ENCODE measurements at regions not wholly inside any gene's neighbourhood (a gene's known extent, or its start where the extent isn't known, plus 50 kb on each side); places are given as distances from the start of the nearest gene placed in this dataset.

DNA sequence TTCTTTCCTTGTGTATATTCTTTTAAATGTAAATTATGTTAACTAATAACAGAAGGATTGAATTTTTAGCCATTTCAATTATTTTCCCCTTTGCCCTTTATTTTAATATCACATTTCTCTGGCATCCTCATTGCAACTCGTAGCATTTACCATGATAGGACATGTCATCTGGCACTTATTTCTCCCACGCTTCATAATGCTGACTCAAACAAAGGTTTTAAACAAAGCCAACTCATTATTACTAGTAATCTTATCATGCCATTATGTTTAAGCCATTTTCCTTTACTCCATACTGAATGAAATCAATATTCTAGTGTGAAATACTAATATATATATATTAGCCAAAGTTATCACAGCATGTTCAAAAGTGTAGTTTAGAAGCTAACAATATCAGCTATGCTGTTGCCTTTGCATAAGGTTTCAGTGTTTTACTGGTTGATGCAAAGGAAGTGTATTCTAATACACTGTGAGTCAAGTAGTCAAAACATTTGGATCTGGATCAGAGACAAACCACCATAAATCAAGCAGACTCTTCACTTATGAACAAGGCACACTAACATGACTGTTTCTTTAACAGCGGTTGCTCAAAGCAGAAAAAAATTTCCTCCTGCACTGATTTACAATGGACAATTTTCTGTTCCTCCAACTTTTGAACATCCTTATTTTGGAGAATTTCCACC, 281.6 kb downstream of the SLC7A11 start:
- Histone ChIP-seq H4K20me1 (ENCODE audit: insufficient read depth) (no peaks in the 10 kb centered on the region), H3K9me3 (ENCODE audit: low read length) (no peaks in the 10 kb centered on the region), H3K9ac (ENCODE audit: low read length) (no peak overlapping the region), H3K27ac (ENCODE audit: low read length) (no peak overlapping the region), H3K27me3 (ENCODE audit: insufficient read depth, low read depth, low read length) (no peaks in the 10 kb centered on the region), H3K4me2 (ENCODE audit: low read length) (no peak overlapping the region), H3K4me3 (ENCODE audit: low read length) (no peak overlapping the region), H3K79me2 (replicated peaks; ENCODE audit: insufficient read depth, low read length) (no peaks in the 10 kb centered on the region), H3K36me3 (ENCODE audit: insufficient read depth, low read length) (no peaks in the 10 kb centered on the region), H3K9me2 (ENCODE audit: insufficient read depth, low read length) (no peaks in the 10 kb centered on the region), H2AFZ (ENCODE audit: low read depth, low read length) (no peak overlapping the region), H3F3A (ENCODE audit: insufficient read depth, low read length, poor library complexity, severe bottlenecking) (no peaks in the 10 kb centered on the region)
- no peak for TF ChIP-seq EP300 (conservative IDR thresholded peaks at IDR 0.05; ENCODE audit: poor library complexity, severe bottlenecking)
- TF ChIP-seq, protein P1, sequence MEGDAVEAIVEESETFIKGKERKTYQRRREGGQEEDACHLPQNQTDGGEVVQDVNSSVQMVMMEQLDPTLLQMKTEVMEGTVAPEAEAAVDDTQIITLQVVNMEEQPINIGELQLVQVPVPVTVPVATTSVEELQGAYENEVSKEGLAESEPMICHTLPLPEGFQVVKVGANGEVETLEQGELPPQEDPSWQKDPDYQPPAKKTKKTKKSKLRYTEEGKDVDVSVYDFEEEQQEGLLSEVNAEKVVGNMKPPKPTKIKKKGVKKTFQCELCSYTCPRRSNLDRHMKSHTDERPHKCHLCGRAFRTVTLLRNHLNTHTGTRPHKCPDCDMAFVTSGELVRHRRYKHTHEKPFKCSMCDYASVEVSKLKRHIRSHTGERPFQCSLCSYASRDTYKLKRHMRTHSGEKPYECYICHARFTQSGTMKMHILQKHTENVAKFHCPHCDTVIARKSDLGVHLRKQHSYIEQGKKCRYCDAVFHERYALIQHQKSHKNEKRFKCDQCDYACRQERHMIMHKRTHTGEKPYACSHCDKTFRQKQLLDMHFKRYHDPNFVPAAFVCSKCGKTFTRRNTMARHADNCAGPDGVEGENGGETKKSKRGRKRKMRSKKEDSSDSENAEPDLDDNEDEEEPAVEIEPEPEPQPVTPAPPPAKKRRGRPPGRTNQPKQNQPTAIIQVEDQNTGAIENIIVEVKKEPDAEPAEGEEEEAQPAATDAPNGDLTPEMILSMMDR (IDR thresholded peaks at IDR 0.05; ENCODE audit: poor library complexity, severe bottlenecking), result no peak
- no peak for TF ChIP-seq RAD21 (conservative IDR thresholded peaks at IDR 0.05)
- TF ChIP-seq MXI1 (conservative IDR thresholded peaks at IDR 0.05; ENCODE audit: poor library complexity, severe bottlenecking), result no peak
- no peak for TF ChIP-seq EZH2 (IDR thresholded peaks at IDR 0.05; ENCODE audit: borderline replicate concordance, insufficient read depth, low read length, poor library complexity, severe bottlenecking)
- TF ChIP-seq SMC3 (conservative IDR thresholded peaks at IDR 0.05; ENCODE audit: poor library complexity), result no peak
- TF ChIP-seq TAF1 (IDR thresholded peaks at IDR 0.05; ENCODE audit: low read depth), result no peak
- peak; percentile 36 for TF ChIP-seq POLR2AphosphoS5 (IDR thresholded peaks at IDR 0.05)

DNA sequence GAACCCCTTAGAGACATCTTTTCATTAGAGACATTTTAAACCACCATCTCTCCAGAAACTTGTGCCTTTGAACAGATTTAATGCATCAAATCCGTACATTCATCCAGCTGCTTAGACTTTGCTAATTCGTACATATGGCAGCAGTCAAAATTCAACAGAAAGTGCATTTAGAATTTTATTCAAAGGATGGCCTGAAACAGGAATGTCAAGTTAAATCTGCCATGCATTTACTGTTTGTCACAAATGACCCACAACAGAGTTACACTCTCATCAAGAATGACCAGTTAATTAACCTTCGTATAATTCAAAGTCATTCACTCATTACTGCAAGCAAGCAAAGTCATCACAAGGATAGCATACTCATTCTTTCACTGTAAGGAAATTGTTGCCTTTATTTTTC, 284.3 kb downstream of the SLC7A11 start:
- no peaks in the 10 kb centered on the region for H4K20me1 ChIP-seq (ENCODE audit: insufficient read depth)
- H3K79me2 ChIP-seq (replicated peaks; ENCODE audit: insufficient read depth, low read length), result no peaks in the 10 kb centered on the region
- no peaks in the 10 kb centered on the region for H3F3A ChIP-seq (ENCODE audit: insufficient read depth, low read length, poor library complexity, severe bottlenecking)
- no peaks in the 10 kb centered on the region for H3K9me2 ChIP-seq (ENCODE audit: insufficient read depth, low read length)
- no peaks in the 10 kb centered on the region for H3K9me3 ChIP-seq (ENCODE audit: low read length)
- no peak overlapping the region for H3K4me3 ChIP-seq (ENCODE audit: low read length)
- no peaks in the 10 kb centered on the region for H3K27me3 ChIP-seq (ENCODE audit: insufficient read depth, low read depth, low read length)
- TF ChIP-seq SMC3 (conservative IDR thresholded peaks at IDR 0.05; ENCODE audit: poor library complexity) (no peak), EZH2 (IDR thresholded peaks at IDR 0.05; ENCODE audit: borderline replicate concordance, insufficient read depth, low read length, poor library complexity, severe bottlenecking) (no peak), POLR2AphosphoS5 (IDR thresholded peaks at IDR 0.05) (no peak), TAF1 (IDR thresholded peaks at IDR 0.05; ENCODE audit: low read depth) (no peak), MXI1 (conservative IDR thresholded peaks at IDR 0.05; ENCODE audit: poor library complexity, severe bottlenecking) (no peak), EP300 (conservative IDR thresholded peaks at IDR 0.05; ENCODE audit: poor library complexity, severe bottlenecking) (no peak), RAD21 (conservative IDR thresholded peaks at IDR 0.05) (no peak)
- TF ChIP-seq, protein P2, sequence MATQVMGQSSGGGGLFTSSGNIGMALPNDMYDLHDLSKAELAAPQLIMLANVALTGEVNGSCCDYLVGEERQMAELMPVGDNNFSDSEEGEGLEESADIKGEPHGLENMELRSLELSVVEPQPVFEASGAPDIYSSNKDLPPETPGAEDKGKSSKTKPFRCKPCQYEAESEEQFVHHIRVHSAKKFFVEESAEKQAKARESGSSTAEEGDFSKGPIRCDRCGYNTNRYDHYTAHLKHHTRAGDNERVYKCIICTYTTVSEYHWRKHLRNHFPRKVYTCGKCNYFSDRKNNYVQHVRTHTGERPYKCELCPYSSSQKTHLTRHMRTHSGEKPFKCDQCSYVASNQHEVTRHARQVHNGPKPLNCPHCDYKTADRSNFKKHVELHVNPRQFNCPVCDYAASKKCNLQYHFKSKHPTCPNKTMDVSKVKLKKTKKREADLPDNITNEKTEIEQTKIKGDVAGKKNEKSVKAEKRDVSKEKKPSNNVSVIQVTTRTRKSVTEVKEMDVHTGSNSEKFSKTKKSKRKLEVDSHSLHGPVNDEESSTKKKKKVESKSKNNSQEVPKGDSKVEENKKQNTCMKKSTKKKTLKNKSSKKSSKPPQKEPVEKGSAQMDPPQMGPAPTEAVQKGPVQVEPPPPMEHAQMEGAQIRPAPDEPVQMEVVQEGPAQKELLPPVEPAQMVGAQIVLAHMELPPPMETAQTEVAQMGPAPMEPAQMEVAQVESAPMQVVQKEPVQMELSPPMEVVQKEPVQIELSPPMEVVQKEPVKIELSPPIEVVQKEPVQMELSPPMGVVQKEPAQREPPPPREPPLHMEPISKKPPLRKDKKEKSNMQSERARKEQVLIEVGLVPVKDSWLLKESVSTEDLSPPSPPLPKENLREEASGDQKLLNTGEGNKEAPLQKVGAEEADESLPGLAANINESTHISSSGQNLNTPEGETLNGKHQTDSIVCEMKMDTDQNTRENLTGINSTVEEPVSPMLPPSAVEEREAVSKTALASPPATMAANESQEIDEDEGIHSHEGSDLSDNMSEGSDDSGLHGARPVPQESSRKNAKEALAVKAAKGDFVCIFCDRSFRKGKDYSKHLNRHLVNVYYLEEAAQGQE (IDR thresholded peaks at IDR 0.05; ENCODE audit: borderline replicate concordance), result no peak
- TF ChIP-seq, protein P1 (IDR thresholded peaks at IDR 0.05; ENCODE audit: poor library complexity, severe bottlenecking), result no peak
- H2AFZ ChIP-seq (ENCODE audit: low read depth, low read length), result no peak overlapping the region
- H3K4me2 ChIP-seq (ENCODE audit: low read length), result no peak overlapping the region
- H3K36me3 ChIP-seq (ENCODE audit: insufficient read depth, low read length), result no peaks in the 10 kb centered on the region
- no peak overlapping the region for H3K9ac ChIP-seq (ENCODE audit: low read length)
- no peak overlapping the region for H3K27ac ChIP-seq (ENCODE audit: low read length)
